ENCODE measurements at regions not wholly inside any gene's neighbourhood (a gene's known extent, or its start where the extent isn't known, plus 50 kb on each side); places are given as distances from the start of the nearest gene placed in this dataset.

DNA sequence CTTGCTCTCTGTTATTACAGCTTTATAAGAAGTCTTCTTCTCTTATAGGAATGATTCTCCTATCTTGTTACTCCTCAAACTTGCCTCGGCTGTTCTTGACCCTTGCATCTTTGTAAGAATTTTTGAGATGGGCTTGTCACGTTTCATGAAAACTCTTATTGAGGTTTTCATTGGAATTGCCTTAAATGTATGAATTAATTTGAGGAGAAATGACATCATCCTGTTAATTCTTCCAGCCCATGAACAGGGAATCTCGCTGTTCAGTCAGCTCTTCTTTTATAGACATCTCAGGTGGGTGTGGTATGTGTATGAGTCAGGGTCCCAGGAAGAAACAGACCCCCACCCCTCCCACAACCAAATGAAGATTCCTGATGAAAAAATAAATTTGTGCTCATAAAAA lies 107.1 kb upstream of the MYL2 start:
- no peak overlapping the region for H3K4me3 ChIP-seq (ENCODE audit: low read depth, low read length)
- TF ChIP-seq, protein P1, sequence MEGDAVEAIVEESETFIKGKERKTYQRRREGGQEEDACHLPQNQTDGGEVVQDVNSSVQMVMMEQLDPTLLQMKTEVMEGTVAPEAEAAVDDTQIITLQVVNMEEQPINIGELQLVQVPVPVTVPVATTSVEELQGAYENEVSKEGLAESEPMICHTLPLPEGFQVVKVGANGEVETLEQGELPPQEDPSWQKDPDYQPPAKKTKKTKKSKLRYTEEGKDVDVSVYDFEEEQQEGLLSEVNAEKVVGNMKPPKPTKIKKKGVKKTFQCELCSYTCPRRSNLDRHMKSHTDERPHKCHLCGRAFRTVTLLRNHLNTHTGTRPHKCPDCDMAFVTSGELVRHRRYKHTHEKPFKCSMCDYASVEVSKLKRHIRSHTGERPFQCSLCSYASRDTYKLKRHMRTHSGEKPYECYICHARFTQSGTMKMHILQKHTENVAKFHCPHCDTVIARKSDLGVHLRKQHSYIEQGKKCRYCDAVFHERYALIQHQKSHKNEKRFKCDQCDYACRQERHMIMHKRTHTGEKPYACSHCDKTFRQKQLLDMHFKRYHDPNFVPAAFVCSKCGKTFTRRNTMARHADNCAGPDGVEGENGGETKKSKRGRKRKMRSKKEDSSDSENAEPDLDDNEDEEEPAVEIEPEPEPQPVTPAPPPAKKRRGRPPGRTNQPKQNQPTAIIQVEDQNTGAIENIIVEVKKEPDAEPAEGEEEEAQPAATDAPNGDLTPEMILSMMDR (IDR thresholded peaks at IDR 0.05) = no peak
- no peaks in the 10 kb centered on the region for H3K36me3 ChIP-seq (ENCODE audit: control insufficient read depth, insufficient read depth, low read length)
- no peak overlapping the region for H3K27ac ChIP-seq
- no peaks in the 10 kb centered on the region for H3K9me3 ChIP-seq (ENCODE audit: control insufficient read depth, low read length)
- H3K4me2 ChIP-seq (ENCODE audit: low read length) = no peak overlapping the region
- H3K27me3 ChIP-seq (ENCODE audit: control insufficient read depth, insufficient read depth, low read length) = peaks cover 2% of the 10 kb centered on the region
- no peaks in the 10 kb centered on the region for H3K79me2 ChIP-seq
- no peaks in the 10 kb centered on the region for H3K4me1 ChIP-seq
- no peak overlapping the region for H2AFZ ChIP-seq
- no peak overlapping the region for H3K9ac ChIP-seq

DNA sequence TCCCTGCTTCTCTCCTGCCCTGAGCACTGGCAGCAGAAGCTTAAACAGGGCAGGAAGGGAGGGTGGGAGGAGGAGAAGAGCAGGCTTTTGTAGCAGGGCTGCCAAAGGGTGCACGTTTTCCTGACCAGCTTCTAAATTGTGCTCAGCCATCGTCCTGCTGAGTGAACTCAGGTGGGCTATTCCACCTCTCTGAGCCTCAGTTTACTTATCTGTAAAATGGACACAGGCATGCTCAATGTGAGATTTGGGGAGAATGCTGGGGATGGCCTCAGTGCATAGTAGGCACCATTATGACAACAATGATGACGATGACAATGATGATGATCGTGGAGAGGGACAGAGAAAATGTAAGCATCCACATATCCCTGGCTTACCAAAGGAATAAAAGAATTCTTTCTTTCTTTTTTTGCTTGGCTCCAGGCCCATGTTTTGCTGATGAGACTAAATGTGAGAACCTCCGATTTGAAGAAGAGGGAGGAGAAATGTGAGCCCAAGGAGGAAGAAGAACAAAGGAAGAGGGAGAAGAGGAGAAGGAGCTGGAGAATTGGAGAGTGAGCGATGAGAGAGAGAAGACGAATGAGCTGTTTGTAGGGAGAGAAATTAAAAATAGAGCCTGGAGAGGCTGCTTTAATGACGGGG lies 105.5 kb upstream of the MYL2 start:
- Histone ChIP-seq H3K9me3 (ENCODE audit: control insufficient read depth, low read length) (no peaks in the 10 kb centered on the region), H3K4me3 (ENCODE audit: low read depth, low read length) (no peak overlapping the region), H3K9ac (no peak overlapping the region), H3K79me2 (no peaks in the 10 kb centered on the region), H3K4me2 (ENCODE audit: low read length) (no peak overlapping the region), H3K27me3 (ENCODE audit: control insufficient read depth, insufficient read depth, low read length) (peaks cover 2% of the 10 kb centered on the region), H3K36me3 (ENCODE audit: control insufficient read depth, insufficient read depth, low read length) (no peaks in the 10 kb centered on the region), H3K4me1 (no peaks in the 10 kb centered on the region), H2AFZ (no peak overlapping the region), H3K27ac (no peak overlapping the region)
- TF ChIP-seq, protein P1 (IDR thresholded peaks at IDR 0.05) = no peak

DNA sequence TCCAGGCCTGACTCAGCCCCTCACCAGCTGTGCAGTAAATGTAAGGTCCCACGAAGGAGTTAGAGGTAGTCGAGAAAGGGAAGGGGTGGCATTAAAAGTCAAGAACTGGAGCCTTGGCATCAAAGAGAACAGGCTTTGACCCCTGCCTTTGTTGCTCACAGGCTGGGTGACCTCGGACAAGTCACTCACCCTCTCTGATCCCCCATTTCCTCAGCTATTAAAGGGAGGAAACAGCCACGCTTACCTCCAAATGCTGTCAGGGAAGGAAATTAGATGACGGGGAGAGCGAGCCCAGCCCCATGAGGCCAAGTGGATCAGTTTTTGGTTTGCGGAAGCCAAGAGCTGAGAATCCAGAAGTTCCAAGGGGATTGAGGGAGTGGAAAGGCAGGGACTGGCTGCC lies 104.9 kb upstream of the MYL2 start:
- H3K4me1 ChIP-seq = no peaks in the 10 kb centered on the region
- H3K36me3 ChIP-seq (ENCODE audit: control insufficient read depth, insufficient read depth, low read length) = no peaks in the 10 kb centered on the region
- no peaks in the 10 kb centered on the region for H3K9me3 ChIP-seq (ENCODE audit: control insufficient read depth, low read length)
- no peak overlapping the region for H3K27ac ChIP-seq
- H2AFZ ChIP-seq = no peak overlapping the region
- H3K27me3 ChIP-seq (ENCODE audit: control insufficient read depth, insufficient read depth, low read length) = peaks cover 2% of the 10 kb centered on the region
- no peak overlapping the region for H3K4me2 ChIP-seq (ENCODE audit: low read length)
- H3K79me2 ChIP-seq = no peaks in the 10 kb centered on the region
- TF ChIP-seq, protein P1 (IDR thresholded peaks at IDR 0.05) = no peak
- no peak overlapping the region for H3K9ac ChIP-seq
- H3K4me3 ChIP-seq (ENCODE audit: low read depth, low read length) = no peak overlapping the region

DNA sequence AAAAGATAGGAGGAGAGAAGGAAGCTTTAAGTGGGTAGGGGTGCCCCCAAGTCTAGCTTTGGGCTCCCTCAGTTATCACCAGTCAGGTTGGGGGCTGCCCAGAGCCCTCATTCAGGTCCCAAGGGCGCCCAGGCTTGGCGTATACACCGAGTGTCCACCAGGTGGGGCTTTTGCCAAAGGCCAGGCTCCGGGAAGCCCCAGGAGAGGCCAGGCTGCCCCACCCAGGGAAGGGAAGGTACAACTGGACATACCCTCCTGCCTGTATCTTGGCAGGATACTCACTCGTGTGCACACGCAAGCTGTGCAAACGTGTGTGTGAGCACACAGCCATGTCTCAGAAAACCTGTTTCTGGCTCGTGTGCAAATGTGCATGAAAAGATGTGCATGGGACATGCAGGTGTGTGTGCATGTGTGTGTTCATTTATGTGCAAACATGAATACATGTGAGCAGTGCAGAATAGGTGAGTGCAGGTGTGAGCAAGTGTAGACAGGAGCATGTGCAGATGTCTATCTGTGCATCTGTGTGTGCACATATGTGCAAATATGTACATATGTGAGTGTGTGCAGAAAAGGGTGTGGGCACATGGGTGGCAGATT lies 103.9 kb upstream of the MYL2 start:
- Histone ChIP-seq H3K79me2 (no peaks in the 10 kb centered on the region), H3K4me1 (no peaks in the 10 kb centered on the region), H3K36me3 (ENCODE audit: control insufficient read depth, insufficient read depth, low read length) (no peaks in the 10 kb centered on the region), H3K4me2 (ENCODE audit: low read length) (no peak overlapping the region), H2AFZ (no peak overlapping the region), H3K4me3 (ENCODE audit: low read depth, low read length) (no peak overlapping the region), H3K27me3 (ENCODE audit: control insufficient read depth, insufficient read depth, low read length) (peaks cover 2% of the 10 kb centered on the region), H3K27ac (no peak overlapping the region), H3K9ac (no peak overlapping the region), H3K9me3 (ENCODE audit: control insufficient read depth, low read length) (no peaks in the 10 kb centered on the region)
- TF ChIP-seq, protein P1 (IDR thresholded peaks at IDR 0.05) = peak; percentile 73

DNA sequence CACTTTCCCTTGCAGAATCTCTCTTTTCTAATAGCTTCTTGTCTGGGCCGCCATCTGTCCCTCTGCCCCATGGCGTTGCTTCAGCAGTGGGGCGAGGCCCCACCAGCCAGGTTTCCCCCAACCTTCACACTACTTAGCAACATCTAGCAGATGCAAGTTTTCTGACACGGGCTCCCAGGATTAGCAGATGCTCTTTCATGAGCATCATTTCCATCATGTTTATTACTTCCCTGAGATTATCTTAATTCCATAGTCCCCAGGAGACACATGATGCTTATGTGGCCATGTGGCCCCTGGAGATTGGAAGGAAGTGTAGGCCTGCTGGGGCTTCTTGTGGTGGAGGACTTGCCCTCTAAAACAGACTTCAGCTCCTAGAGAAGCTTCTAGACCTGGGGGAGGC lies 102.0 kb upstream of the MYL2 start:
- no peak overlapping the region for H3K4me3 ChIP-seq (ENCODE audit: low read depth, low read length)
- H3K9ac ChIP-seq = no peak overlapping the region
- H3K27ac ChIP-seq = no peak overlapping the region
- no peak overlapping the region for H2AFZ ChIP-seq
- no peaks in the 10 kb centered on the region for H3K36me3 ChIP-seq (ENCODE audit: control insufficient read depth, insufficient read depth, low read length)
- H3K4me1 ChIP-seq = no peaks in the 10 kb centered on the region
- no peaks in the 10 kb centered on the region for H3K9me3 ChIP-seq (ENCODE audit: control insufficient read depth, low read length)
- H3K79me2 ChIP-seq = no peaks in the 10 kb centered on the region
- H3K4me2 ChIP-seq (ENCODE audit: low read length) = no peak overlapping the region
- peaks cover 2% of the 10 kb centered on the region for H3K27me3 ChIP-seq (ENCODE audit: control insufficient read depth, insufficient read depth, low read length)
- TF ChIP-seq, protein P1 (IDR thresholded peaks at IDR 0.05) = no peak
